DOHH2 (cell line): ENCODE measurements at regions not wholly inside any gene's neighbourhood (a gene's known extent, or its start where the extent isn't known, plus 50 kb on each side); places are given as distances from the start of the nearest gene placed in this dataset.

Experiments
- H3F3A ChIP-seq: fragments of 200-600 bp; sonication (generic), shearing (Covaris generic); 2 replicates; pipeline ENCODE4 v1.6.0; 2016; ENCODE audit warnings: antibody characterized with exemption, mild to moderate bottlenecking; ENCODE audit not compliant: control insufficient read depth, insufficient read depth
- H3K27ac ChIP-seq: fragments of 200-600 bp; sonication (generic); 2 replicates; pipeline ENCODE4 v1.5.1; 2014; ENCODE audit warnings: low read depth, mild to moderate bottlenecking, low read length, moderate library complexity
- H3K27me3 ChIP-seq: fragments of 200-600 bp; sonication (generic); 2 replicates; pipeline ENCODE4 v1.6.1; 2014; ENCODE audit warnings: mild to moderate bottlenecking, low read length, mixed read lengths; ENCODE audit not compliant: control insufficient read depth
- H3K36me3 ChIP-seq: fragments of 200-600 bp; sonication (generic); 2 replicates; pipeline ENCODE4 v1.6.1; 2014; ENCODE audit warnings: mild to moderate bottlenecking, low read length, moderate library complexity, mixed read lengths; ENCODE audit not compliant: control insufficient read depth
- H3K4me1 ChIP-seq: fragments of 200-600 bp; sonication (generic); 2 replicates; pipeline ENCODE4 v1.6.1; 2014; ENCODE audit warnings: mild to moderate bottlenecking, low read length, mixed read lengths; ENCODE audit not compliant: control insufficient read depth
- H3K4me2 ChIP-seq: fragments of 200-600 bp; sonication (generic); 2 replicates; pipeline ENCODE4 v1.6.0; 2014; ENCODE audit warnings: mild to moderate bottlenecking, low read length, moderate library complexity
- H3K4me3 ChIP-seq: fragments of 200-600 bp; sonication (generic); 2 replicates; pipeline ENCODE4 v1.5.1; 2014; ENCODE audit warnings: mild to moderate bottlenecking, low read length, mixed read lengths
- H3K79me2 ChIP-seq: fragments of 200-600 bp; sonication (generic); 2 replicates; pipeline ENCODE4 v1.6.1; 2014; ENCODE audit warnings: mild to moderate bottlenecking, low read length, mixed read lengths; ENCODE audit not compliant: control insufficient read depth
- H3K9me2 ChIP-seq: fragments of 200-600 bp; sonication (generic); replicated peaks from 2 replicates; pipeline ENCODE4 v1.6.1; 2014; ENCODE audit warnings: mild to moderate bottlenecking, low read length, mixed read lengths; ENCODE audit not compliant: control insufficient read depth
- H3K9me3 ChIP-seq: fragments of 200-600 bp; sonication (generic); 2 replicates; pipeline ENCODE4 v1.6.1; 2014; ENCODE audit warnings: antibody characterized with exemption, low read length, mixed read lengths; ENCODE audit not compliant: control insufficient read depth, insufficient read depth
- H4K20me1 ChIP-seq: fragments of 200-600 bp; sonication (generic); 2 replicates; pipeline ENCODE4 v1.6.0; 2014; ENCODE audit warnings: low read depth, mild to moderate bottlenecking, antibody characterized with exemption, low read length, moderate library complexity; ENCODE audit not compliant: control insufficient read depth, insufficient read depth
- EZH2phosphoT487 ChIP-seq: fragments of 200-600 bp; sonication (generic); IDR thresholded peaks from 2 replicates; pipeline ENCODE4 v1.6.1; 2017; ENCODE audit warnings: borderline replicate concordance, mild to moderate bottlenecking, antibody characterized with exemption, low read length, moderate library complexity, mixed read lengths
- TF ChIP-seq, protein P1 (sequence below): fragments of 200-600 bp; sonication (generic); IDR thresholded peaks from one replicate; pipeline ENCODE4 v1.5.1; 2014; ENCODE audit warnings: antibody characterized with exemption, mild to moderate bottlenecking, low read depth, low read length; ENCODE audit not compliant: poor library complexity, severe bottlenecking

DNA sequence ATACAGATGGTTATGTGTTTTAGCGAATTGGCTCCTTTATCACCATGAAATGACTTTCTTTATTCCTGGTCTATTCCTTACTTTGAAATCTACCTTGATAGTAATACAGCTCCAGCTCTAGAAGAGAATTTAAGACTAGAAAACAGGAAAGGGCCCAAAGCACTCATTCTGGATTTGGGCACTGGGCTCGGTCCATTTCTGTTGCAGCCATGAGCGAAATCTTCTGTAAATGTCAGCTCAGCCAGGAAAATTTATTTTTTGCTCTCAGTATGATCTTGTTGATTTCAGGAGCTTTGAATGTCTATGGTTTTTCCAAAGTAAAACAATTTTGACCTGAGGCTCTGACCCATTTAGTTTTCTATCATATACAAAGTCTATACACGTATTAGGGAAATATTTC lies 104.1 kb downstream of the DIRAS2 start:
- H3F3A ChIP-seq: no peaks in the 10 kb centered on the region
- no peak overlapping the region for H3K4me3 ChIP-seq
- no peaks in the 10 kb centered on the region for H3K4me1 ChIP-seq
- H3K27ac ChIP-seq: no peak overlapping the region
- peaks cover 22% of the 10 kb centered on the region for H3K27me3 ChIP-seq
- H3K9me2 ChIP-seq: no peaks in the 10 kb centered on the region
- no peaks in the 10 kb centered on the region for H3K36me3 ChIP-seq
- H3K79me2 ChIP-seq: no peaks in the 10 kb centered on the region
- H4K20me1 ChIP-seq: no peaks in the 10 kb centered on the region
- no peaks in the 10 kb centered on the region for H3K9me3 ChIP-seq
- H3K4me2 ChIP-seq: no peak overlapping the region
- TF ChIP-seq, protein P1, sequence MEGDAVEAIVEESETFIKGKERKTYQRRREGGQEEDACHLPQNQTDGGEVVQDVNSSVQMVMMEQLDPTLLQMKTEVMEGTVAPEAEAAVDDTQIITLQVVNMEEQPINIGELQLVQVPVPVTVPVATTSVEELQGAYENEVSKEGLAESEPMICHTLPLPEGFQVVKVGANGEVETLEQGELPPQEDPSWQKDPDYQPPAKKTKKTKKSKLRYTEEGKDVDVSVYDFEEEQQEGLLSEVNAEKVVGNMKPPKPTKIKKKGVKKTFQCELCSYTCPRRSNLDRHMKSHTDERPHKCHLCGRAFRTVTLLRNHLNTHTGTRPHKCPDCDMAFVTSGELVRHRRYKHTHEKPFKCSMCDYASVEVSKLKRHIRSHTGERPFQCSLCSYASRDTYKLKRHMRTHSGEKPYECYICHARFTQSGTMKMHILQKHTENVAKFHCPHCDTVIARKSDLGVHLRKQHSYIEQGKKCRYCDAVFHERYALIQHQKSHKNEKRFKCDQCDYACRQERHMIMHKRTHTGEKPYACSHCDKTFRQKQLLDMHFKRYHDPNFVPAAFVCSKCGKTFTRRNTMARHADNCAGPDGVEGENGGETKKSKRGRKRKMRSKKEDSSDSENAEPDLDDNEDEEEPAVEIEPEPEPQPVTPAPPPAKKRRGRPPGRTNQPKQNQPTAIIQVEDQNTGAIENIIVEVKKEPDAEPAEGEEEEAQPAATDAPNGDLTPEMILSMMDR: no peak
- TF ChIP-seq EZH2phosphoT487: no peak

- H3K4me2 ChIP-seq: no peak overlapping the region
- no peaks in the 10 kb centered on the region for H3K79me2 ChIP-seq
- no peaks in the 10 kb centered on the region for H3K36me3 ChIP-seq
- no peaks in the 10 kb centered on the region for H3K9me3 ChIP-seq
- H3F3A ChIP-seq: no peaks in the 10 kb centered on the region
- H3K27ac ChIP-seq: no peak overlapping the region
- no peak overlapping the region for H3K4me3 ChIP-seq
- H3K27me3 ChIP-seq: peaks cover 22% of the 10 kb centered on the region
- H3K4me1 ChIP-seq: no peaks in the 10 kb centered on the region
- no peaks in the 10 kb centered on the region for H3K9me2 ChIP-seq
- no peaks in the 10 kb centered on the region for H4K20me1 ChIP-seq
- TF ChIP-seq, protein P1: no peak
- TF ChIP-seq EZH2phosphoT487: no peak
Measured at GRCh38 chr9:90539286-90539685, 103.3 kb downstream of the DIRAS2 start.

- TF ChIP-seq, protein P1: no peak
- no peak for TF ChIP-seq EZH2phosphoT487
Measured at GRCh38 chr9:90540734-90541133, 101.9 kb downstream of the DIRAS2 start.

DNA sequence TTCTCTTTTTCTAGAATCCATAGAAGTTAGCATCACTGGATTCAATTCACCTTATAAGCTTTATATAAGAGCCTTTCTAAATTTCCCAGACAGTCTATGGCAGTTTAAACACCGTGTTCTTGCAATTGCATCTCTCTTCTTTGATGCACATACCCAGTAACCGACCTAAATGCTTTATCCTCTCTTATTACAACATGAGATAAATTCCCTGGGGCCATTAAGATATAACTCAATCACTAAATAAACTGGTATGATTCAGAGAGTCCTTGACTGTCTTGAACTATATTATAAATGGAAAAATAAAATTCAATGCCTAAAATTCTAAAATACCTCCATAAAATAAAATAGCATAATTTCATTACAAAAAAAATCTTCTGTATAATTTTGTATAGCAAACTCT lies 98.1 kb downstream of the DIRAS2 start:
- Histone ChIP-seq H3K9me2 (no peaks in the 10 kb centered on the region), H3F3A (no peaks in the 10 kb centered on the region), H4K20me1 (no peaks in the 10 kb centered on the region), H3K4me3 (no peak overlapping the region), H3K4me1 (no peaks in the 10 kb centered on the region), H3K36me3 (no peaks in the 10 kb centered on the region), H3K9me3 (no peaks in the 10 kb centered on the region), H3K79me2 (no peaks in the 10 kb centered on the region), H3K4me2 (no peak overlapping the region), H3K27ac (no peak overlapping the region), H3K27me3 (peaks cover 26% of the 10 kb centered on the region)
- no peak for TF ChIP-seq EZH2phosphoT487
- TF ChIP-seq, protein P1: no peak

More at GRCh38 chr9:90540734-90541133, 101.9 kb downstream of the DIRAS2 start:
- peaks cover 18% of the 10 kb centered on the region for H3K27me3 ChIP-seq
- H4K20me1 ChIP-seq: no peaks in the 10 kb centered on the region
- H3K9me3 ChIP-seq: no peaks in the 10 kb centered on the region
- no peaks in the 10 kb centered on the region for H3K9me2 ChIP-seq
- H3K4me2 ChIP-seq: no peak overlapping the region
- H3K36me3 ChIP-seq: no peaks in the 10 kb centered on the region
- H3K27ac ChIP-seq: no peak overlapping the region
- H3F3A ChIP-seq: no peaks in the 10 kb centered on the region
- no peaks in the 10 kb centered on the region for H3K79me2 ChIP-seq
- no peak overlapping the region for H3K4me3 ChIP-seq
- no peaks in the 10 kb centered on the region for H3K4me1 ChIP-seq
